Upper lobe of right lung (tissue), 1 donor: ENCODE measurements at regions not wholly inside any gene's neighbourhood (a gene's known extent, or its start where the extent isn't known, plus 50 kb on each side); places are given as distances from the start of the nearest gene placed in this dataset.

ENCODE experiments used
- ATAC-seq: fragments of 200-7000 bp; cut with Tn5 transposase; one replicate; pipeline ENCODE4 v1.9.1; 2020; ENCODE audit warnings: mild to moderate bottlenecking, moderate library complexity
- DNase-seq: peaks from one replicate; pipeline ENCODE4 v3.0.0-alpha.2; 2020
- H3K27ac ChIP-seq: fragments of 200-600 bp; one replicate; pipeline ENCODE4 v1.8.0; 2022
- H3K27me3 ChIP-seq: fragments of 200-600 bp; one replicate; pipeline ENCODE4 v1.8.0; 2022; ENCODE audit warnings: mild to moderate bottlenecking
- H3K36me3 ChIP-seq: fragments of 200-600 bp; one replicate; pipeline ENCODE4 v1.8.0; 2022
- H3K4me1 ChIP-seq: fragments of 200-600 bp; one replicate; pipeline ENCODE4 v1.8.0; 2022
- H3K4me3 ChIP-seq: fragments of 200-600 bp; one replicate; pipeline ENCODE4 v1.8.0; 2022; ENCODE audit warnings: mild to moderate bottlenecking
- H3K9me3 ChIP-seq: fragments of 200-600 bp; one replicate; pipeline ENCODE4 v1.8.0; 2022
- intact Hi-C: fragments of 100-400 bp; cut with DNase I; formaldehyde crosslinking; loops from one replicate; pipeline ENCODE4 v1.11.0; 2022
- TF ChIP-seq, protein P1 (sequence below): fragments of 200-600 bp; IDR thresholded peaks from one replicate; pipeline ENCODE4 v1.8.0; 2022; ENCODE audit warnings: antibody characterized with exemption
- donor health status: DM: no; HTN: yes; CAD: no; lungs with severe emphysema.

DNA sequence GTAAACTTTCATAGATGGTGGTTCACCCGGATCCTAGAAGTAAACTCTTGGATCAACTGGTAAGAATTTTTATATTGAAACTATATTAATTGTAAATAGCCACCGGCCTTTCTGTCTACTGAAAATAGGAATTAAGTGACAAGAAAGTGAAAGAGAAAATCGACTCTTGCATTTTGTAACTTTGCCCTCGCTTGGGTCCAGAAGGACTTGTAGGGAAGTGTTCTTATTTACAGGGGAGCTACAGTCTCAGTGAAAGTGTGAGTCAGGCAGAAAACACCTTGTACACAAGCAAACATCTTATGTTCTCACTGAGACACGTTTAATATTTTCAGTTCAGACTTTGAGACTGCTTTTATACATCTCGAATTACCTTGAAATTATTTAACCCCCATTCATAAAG lies 238.9 kb downstream of the BLID start:
- no peak overlapping the region for H3K27ac ChIP-seq
- ATAC-seq (no peak), DNase-seq (no peak)
- intact Hi-C loops: no loop called here
- H3K4me3 ChIP-seq: no peak overlapping the region
- H3K9me3 ChIP-seq: no peaks in the 10 kb centered on the region
- no peaks in the 10 kb centered on the region for H3K36me3 ChIP-seq
- TF ChIP-seq, protein P1, sequence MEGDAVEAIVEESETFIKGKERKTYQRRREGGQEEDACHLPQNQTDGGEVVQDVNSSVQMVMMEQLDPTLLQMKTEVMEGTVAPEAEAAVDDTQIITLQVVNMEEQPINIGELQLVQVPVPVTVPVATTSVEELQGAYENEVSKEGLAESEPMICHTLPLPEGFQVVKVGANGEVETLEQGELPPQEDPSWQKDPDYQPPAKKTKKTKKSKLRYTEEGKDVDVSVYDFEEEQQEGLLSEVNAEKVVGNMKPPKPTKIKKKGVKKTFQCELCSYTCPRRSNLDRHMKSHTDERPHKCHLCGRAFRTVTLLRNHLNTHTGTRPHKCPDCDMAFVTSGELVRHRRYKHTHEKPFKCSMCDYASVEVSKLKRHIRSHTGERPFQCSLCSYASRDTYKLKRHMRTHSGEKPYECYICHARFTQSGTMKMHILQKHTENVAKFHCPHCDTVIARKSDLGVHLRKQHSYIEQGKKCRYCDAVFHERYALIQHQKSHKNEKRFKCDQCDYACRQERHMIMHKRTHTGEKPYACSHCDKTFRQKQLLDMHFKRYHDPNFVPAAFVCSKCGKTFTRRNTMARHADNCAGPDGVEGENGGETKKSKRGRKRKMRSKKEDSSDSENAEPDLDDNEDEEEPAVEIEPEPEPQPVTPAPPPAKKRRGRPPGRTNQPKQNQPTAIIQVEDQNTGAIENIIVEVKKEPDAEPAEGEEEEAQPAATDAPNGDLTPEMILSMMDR: no peak
- no peaks in the 10 kb centered on the region for H3K4me1 ChIP-seq
- no peaks in the 10 kb centered on the region for H3K27me3 ChIP-seq

DNA sequence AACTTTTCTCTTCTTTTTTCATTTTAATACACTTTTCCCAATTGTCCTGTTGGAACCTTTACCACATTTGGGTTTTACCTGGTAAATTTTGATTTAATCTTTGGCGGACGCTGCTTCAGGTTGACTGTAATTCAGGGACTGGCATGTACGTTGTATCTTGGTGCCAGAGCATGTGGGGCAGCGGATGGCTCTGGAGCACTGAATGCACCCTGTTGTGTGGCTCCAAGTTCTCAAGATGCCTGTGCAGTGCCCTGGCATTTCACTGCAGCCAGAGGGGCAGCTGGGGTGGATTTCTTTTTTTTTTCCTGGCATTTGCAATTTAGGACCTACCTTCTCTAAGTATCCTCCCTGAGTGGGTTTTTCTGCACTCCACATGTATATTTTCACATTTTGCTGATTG lies 242.2 kb downstream of the BLID start:
- no peaks in the 10 kb centered on the region for H3K36me3 ChIP-seq
- no peaks in the 10 kb centered on the region for H3K4me1 ChIP-seq
- H3K27me3 ChIP-seq: no peaks in the 10 kb centered on the region
- H3K27ac ChIP-seq: no peak overlapping the region
- no peak for ATAC-seq
- no peaks in the 10 kb centered on the region for H3K9me3 ChIP-seq
- TF ChIP-seq, protein P1: no peak
- no peak overlapping the region for H3K4me3 ChIP-seq
- no peak for DNase-seq
- intact Hi-C loops: no loop called here

DNA sequence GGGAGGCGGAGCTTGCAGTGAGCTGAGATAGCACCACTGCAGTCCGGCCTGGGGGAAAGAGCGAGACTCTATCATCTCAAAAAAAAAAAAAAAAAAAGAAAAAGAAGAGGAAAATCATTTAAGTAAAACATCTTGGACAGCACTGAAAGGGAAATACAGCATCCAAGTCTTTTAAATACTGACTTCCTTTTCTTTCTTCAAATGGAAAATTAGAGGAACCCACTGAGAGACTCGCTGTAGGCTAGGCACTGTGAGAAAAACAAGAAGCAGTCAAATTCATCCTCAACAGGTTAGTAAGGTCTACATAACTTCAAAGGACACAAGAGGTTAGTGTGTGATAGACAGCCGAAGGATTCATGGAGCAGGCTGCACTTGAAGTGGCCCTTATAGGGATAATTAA lies 243.7 kb downstream of the BLID start:
- Histone ChIP-seq H3K4me1 (no peaks in the 10 kb centered on the region), H3K27ac (no peak overlapping the region), H3K4me3 (no peak overlapping the region), H3K9me3 (no peaks in the 10 kb centered on the region), H3K36me3 (no peaks in the 10 kb centered on the region), H3K27me3 (no peaks in the 10 kb centered on the region)
- TF ChIP-seq, protein P1: no peak
- intact Hi-C loops: no loop called here
- no peak for DNase-seq
- ATAC-seq: no peak

DNA sequence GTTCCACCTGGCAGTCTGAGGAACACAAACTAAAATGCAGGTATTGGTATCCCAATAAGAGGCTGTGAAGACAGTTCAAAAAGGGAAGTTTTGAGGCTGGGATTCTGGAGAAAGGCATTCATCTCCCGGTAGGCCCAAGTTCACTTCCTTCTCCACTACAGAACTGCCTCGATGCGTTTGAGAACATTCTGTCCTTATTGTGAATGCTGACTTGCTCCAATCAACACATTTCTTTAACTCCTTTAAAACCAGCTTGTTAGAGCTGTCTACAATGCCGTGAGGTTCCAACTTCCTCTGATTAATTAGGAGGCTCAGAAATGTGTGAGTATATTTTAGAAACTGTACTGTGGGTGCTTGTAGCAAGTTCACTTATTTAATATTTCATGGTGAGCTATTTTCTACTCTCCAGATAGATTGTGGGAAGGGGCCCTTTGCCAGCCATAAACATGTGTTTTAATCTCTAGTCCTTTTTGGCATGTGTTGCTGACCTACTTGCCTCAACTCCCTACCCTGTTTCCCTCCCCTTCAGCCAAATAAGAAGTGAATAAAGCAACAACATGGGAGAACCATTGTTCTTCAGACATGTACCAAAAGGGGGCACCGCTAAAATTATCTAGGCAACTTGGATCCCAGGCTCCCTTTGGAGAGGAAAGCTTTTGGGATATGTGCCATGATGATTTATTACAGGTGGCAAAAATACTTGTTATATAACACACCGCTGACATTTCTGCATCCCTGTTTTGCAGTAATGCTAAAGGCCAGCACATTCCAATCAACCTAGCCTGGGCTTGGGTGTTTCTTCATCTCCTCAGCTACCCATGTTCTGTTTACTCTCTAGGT lies 245.6 kb downstream of the BLID start:
- TF ChIP-seq, protein P1: no peak
- intact Hi-C loops: no loop called here
- DNase-seq (no peak), ATAC-seq (peak; percentile 74)
- H3K27ac ChIP-seq: no peak overlapping the region
- H3K9me3 ChIP-seq: no peaks in the 10 kb centered on the region
- H3K4me3 ChIP-seq: no peak overlapping the region
- no peaks in the 10 kb centered on the region for H3K4me1 ChIP-seq
- H3K27me3 ChIP-seq: no peaks in the 10 kb centered on the region
- no peaks in the 10 kb centered on the region for H3K36me3 ChIP-seq

DNA sequence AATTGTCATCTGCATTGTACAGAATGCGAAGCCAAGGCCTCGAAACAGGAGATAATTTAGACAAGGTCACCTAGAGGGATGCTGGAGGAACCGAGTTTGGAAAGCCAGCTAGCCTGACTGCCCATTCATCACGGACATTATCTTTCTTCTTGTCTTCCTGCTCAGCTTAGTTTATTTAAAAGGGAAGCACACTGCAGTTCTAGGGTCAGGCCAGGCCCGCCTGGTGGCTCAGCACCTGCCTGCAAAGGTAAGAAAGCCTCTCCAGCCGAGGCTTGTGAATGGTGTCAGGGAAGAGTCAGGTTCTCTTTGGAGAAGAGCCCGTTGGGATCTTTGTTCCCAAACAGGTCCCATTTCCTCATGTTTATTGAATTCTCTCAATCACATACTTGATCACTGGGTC lies 246.5 kb downstream of the BLID start:
- intact Hi-C loops: no loop called here
- no peaks in the 10 kb centered on the region for H3K4me1 ChIP-seq
- H3K36me3 ChIP-seq: no peaks in the 10 kb centered on the region
- DNase-seq: no peak
- H3K4me3 ChIP-seq: no peak overlapping the region
- H3K9me3 ChIP-seq: no peaks in the 10 kb centered on the region
- no peak for ATAC-seq
- no peaks in the 10 kb centered on the region for H3K27me3 ChIP-seq
- no peak overlapping the region for H3K27ac ChIP-seq
- TF ChIP-seq, protein P1: no peak
